ENCODE measurements at regions not wholly inside any gene's neighbourhood (a gene's known extent, or its start where the extent isn't known, plus 50 kb on each side); places are given as distances from the start of the nearest gene placed in this dataset.

GRCh38 chr22:48844056-48844675 lies 983.5 kb downstream of the BRD1 start:
- no peaks in the 10 kb centered on the region for H3K9me2 ChIP-seq (ENCODE audit: insufficient read depth)
- BruUV-seq (replicated peaks): no TSS peak
- no peak overlapping the region for H2AFZ ChIP-seq (ENCODE audit: low read depth, low read length, poor library complexity, severe bottlenecking)
- H3K9ac ChIP-seq (ENCODE audit: low read length): no peak overlapping the region
- ChIA-PET CTCF (no interaction called here), POLR2A (no interaction called here), RAD21 (ENCODE audit: low non-redundant PET in 1 of 2, low total read pairs in 2 of 2, uncharacterized antibody in 2 of 2, unreplicated experiment in 2 of 2) (no interaction called here)
- no peak overlapping the region for H3K27ac ChIP-seq (ENCODE audit: low read depth, low read length)
- no peaks in the 10 kb centered on the region for H4K20me1 ChIP-seq (ENCODE audit: insufficient read depth)
- H3K36me3 ChIP-seq (ENCODE audit: control insufficient read depth in 1 of 2, insufficient read depth in 2 of 2, low read length in 2 of 2): no peaks in the 10 kb centered on the region
- no peak overlapping the region for H3K4me3 ChIP-seq (replicated peaks in 1 of 2; ENCODE audit: low read depth in 1 of 2, low read length in 2 of 2)
- intact Hi-C loops (cut with micrococcal nuclease): no loop called here
- no peak for TF ChIP-seq EZH2 (IDR thresholded peaks at IDR 0.05)
- TF ChIP-seq YY1 (IDR thresholded peaks at IDR 0.05; ENCODE audit: extremely low read depth, insufficient replicate concordance, low read depth, low read length): no peak
- TF ChIP-seq RAD21 (IDR thresholded peaks at IDR 0.05; ENCODE audit: low read depth): no peak
- H3K4me2 ChIP-seq (ENCODE audit: low read length): no peak overlapping the region
- no peaks in the 10 kb centered on the region for H3K79me2 ChIP-seq (ENCODE audit: insufficient read depth, low read length)
- ATAC-seq: no peak
- no peaks in the 10 kb centered on the region for H3K9me3 ChIP-seq (ENCODE audit: control insufficient read depth in 1 of 2, insufficient read depth in 1 of 2, low read depth in 1 of 2, low read length in 2 of 2)
- no peaks in the 10 kb centered on the region for H3K27me3 ChIP-seq (ENCODE audit: insufficient read depth, low read length)
- H3K4me1 ChIP-seq (ENCODE audit: control insufficient read depth in 1 of 2, insufficient read depth in 2 of 2, low read length in 2 of 2): no peaks in the 10 kb centered on the region
- no peak for DNase-seq (ENCODE audit: low read depth, low spot score)

- Histone ChIP-seq H3K36me3 (ENCODE audit: control insufficient read depth in 1 of 2, insufficient read depth in 2 of 2, low read length in 2 of 2) (no peaks in the 10 kb centered on the region), H3K9ac (ENCODE audit: low read length) (no peak overlapping the region), H3K4me2 (ENCODE audit: low read length) (no peak overlapping the region), H3K79me2 (ENCODE audit: insufficient read depth, low read length) (no peaks in the 10 kb centered on the region), H4K20me1 (ENCODE audit: insufficient read depth) (no peaks in the 10 kb centered on the region), H3K4me3 (replicated peaks in 1 of 2; ENCODE audit: low read depth in 1 of 2, low read length in 2 of 2) (no peak overlapping the region), H3K27ac (ENCODE audit: low read depth, low read length) (no peak overlapping the region), H3K27me3 (ENCODE audit: insufficient read depth, low read length) (no peaks in the 10 kb centered on the region), H3K4me1 (ENCODE audit: control insufficient read depth in 1 of 2, insufficient read depth in 2 of 2, low read length in 2 of 2) (no peaks in the 10 kb centered on the region), H3K9me2 (ENCODE audit: insufficient read depth) (no peaks in the 10 kb centered on the region), H2AFZ (ENCODE audit: low read depth, low read length, poor library complexity, severe bottlenecking) (no peak overlapping the region), H3K9me3 (ENCODE audit: control insufficient read depth in 1 of 2, insufficient read depth in 1 of 2, low read depth in 1 of 2, low read length in 2 of 2) (no peaks in the 10 kb centered on the region)
- DNase-seq (ENCODE audit: low read depth, low spot score): no peak
- intact Hi-C loops (cut with micrococcal nuclease): no loop called here
- no peak for ATAC-seq
- CTCF ChIA-PET: no interaction called here
- RAD21 ChIA-PET (ENCODE audit: low non-redundant PET in 1 of 2, low total read pairs in 2 of 2, uncharacterized antibody in 2 of 2, unreplicated experiment in 2 of 2): no interaction called here
- POLR2A ChIA-PET: no interaction called here
- BruUV-seq (replicated peaks): no TSS peak
- TF ChIP-seq CEBPB (IDR thresholded peaks at IDR 0.05; ENCODE audit: low read depth): no peak
- no peak for TF ChIP-seq ZFX (IDR thresholded peaks at IDR 0.05)
- no peak for TF ChIP-seq ZNF274 (IDR thresholded peaks at IDR 0.05; ENCODE audit: low read depth, low read length)
- no peak for TF ChIP-seq ZBTB33 (IDR thresholded peaks at IDR 0.05; ENCODE audit: extremely low read depth, insufficient replicate concordance, low read length)
- no peak for TF ChIP-seq SP1 (IDR thresholded peaks at IDR 0.05; ENCODE audit: low read depth)
- TF ChIP-seq EZH2phosphoT487 (IDR thresholded peaks at IDR 0.05; ENCODE audit: borderline replicate concordance): no peak
- no peak for TF ChIP-seq JUND (IDR thresholded peaks at IDR 0.05)
- TF ChIP-seq CTCF (IDR thresholded peaks at IDR 0.05 in 2 of 3, conservative IDR thresholded peaks at IDR 0.05 in 1 of 3; ENCODE audit: borderline replicate concordance in 1 of 3, insufficient read depth in 1 of 3, low read depth in 2 of 3, low read length in 2 of 3): no peak
- TF ChIP-seq CBX3 (IDR thresholded peaks at IDR 0.05; ENCODE audit: low read depth): no peak
- no peak for TF ChIP-seq SIN3A (IDR thresholded peaks at IDR 0.05; ENCODE audit: low read depth)
- TF ChIP-seq MAX (IDR thresholded peaks at IDR 0.05): no peak
- TF ChIP-seq EZH2 (IDR thresholded peaks at IDR 0.05): no peak
Observed at GRCh38 chr22:48843640-48844039, 984.0 kb downstream of the BRD1 start.
